Mesodermal cell (in vitro differentiated cells): ENCODE measurements at regions not wholly inside any gene's neighbourhood (a gene's known extent, or its start where the extent isn't known, plus 50 kb on each side); places are given as distances from the start of the nearest gene placed in this dataset.

Experiments
- H3K27ac ChIP-seq: 2 replicates; pipeline ENCODE4 v1.7.0; 2013; ENCODE audit warnings: mild to moderate bottlenecking, low read depth, low read length, moderate library complexity; ENCODE audit not compliant: severe bottlenecking
- H3K36me3 ChIP-seq: 2 replicates; pipeline ENCODE4 v1.7.1; 2013; ENCODE audit warnings: mild to moderate bottlenecking, low read length, moderate library complexity; ENCODE audit not compliant: control insufficient read depth, insufficient read depth
- H3K4me1 ChIP-seq: one replicate; pipeline ENCODE4 v1.7.1; 2013; ENCODE audit warnings: mild to moderate bottlenecking, low read length; ENCODE audit not compliant: insufficient read depth, control insufficient read depth, poor library complexity, severe bottlenecking
- H3K4me3 ChIP-seq: 2 replicates; pipeline ENCODE4 v1.7.0; 2013; ENCODE audit warnings: low read length, control low read depth, mild to moderate bottlenecking; ENCODE audit not compliant: insufficient read depth, poor library complexity, severe bottlenecking; ENCODE audit errors: extremely low read depth
- H3K9me3 ChIP-seq: 2 replicates; pipeline ENCODE4 v1.7.1; 2013; ENCODE audit warnings: mild to moderate bottlenecking, low read length, moderate library complexity; ENCODE audit not compliant: control insufficient read depth
- WGBS, 2 experiments: methylation state at CpG; one replicate each; pipeline ENCODE4 v1.1.5; 2013; ENCODE audit warnings: missing lambda C conversion rate in 2 of 2; ENCODE audit not compliant: insufficient coverage in 2 of 2; 5-methylcytosine and 5-hydroxymethylcytosine counted together

GRCh38 chr11:91624021-91624420 is 600.6 kb upstream of the FAT3 start:
- 95 to 100% methylated on average over 2 to 3 of the region's 5 CpGs for WGBS, 2 experiments
- no peak overlapping the region for H3K4me3 ChIP-seq
- no peaks in the 10 kb centered on the region for H3K9me3 ChIP-seq
- H3K27ac ChIP-seq: no peak overlapping the region
- H3K36me3 ChIP-seq: no peaks in the 10 kb centered on the region
- H3K4me1 ChIP-seq: no peaks in the 10 kb centered on the region

GRCh38 chr11:91608677-91609076 is 615.9 kb upstream of the FAT3 start:
- Histone ChIP-seq H3K9me3 (no peaks in the 10 kb centered on the region), H3K4me3 (no peak overlapping the region), H3K36me3 (no peaks in the 10 kb centered on the region), H3K4me1 (no peaks in the 10 kb centered on the region), H3K27ac (no peak overlapping the region)
- WGBS, 2 experiments: 75 to 100% methylated on average over 1 of the region's 3 CpGs

GRCh38 chr11:91596111-91596510 is 628.5 kb upstream of the FAT3 start:
- H3K27ac ChIP-seq: no peak overlapping the region
- no peaks in the 10 kb centered on the region for H3K36me3 ChIP-seq
- H3K9me3 ChIP-seq: peaks cover 9% of the 10 kb centered on the region
- no peak overlapping the region for H3K4me3 ChIP-seq
- 100% methylated on average over 1 of the region's 1 CpG for WGBS, 2 experiments
- H3K4me1 ChIP-seq: no peaks in the 10 kb centered on the region

- Histone ChIP-seq H3K27ac (no peak overlapping the region), H3K36me3 (no peaks in the 10 kb centered on the region), H3K9me3 (peaks cover 9% of the 10 kb centered on the region), H3K4me1 (peaks cover 10% of the 10 kb centered on the region), H3K4me3 (no peak overlapping the region)
- WGBS, 2 experiments: 100% methylated on average over 1 of the region's 1 CpG; no CpG with 5 or more reads in 1 of the 2 experiments
Measured at GRCh38 chr11:91591021-91591420, 633.6 kb upstream of the FAT3 start.

- Histone ChIP-seq H3K4me1 (peaks cover 13% of the 10 kb centered on the region), H3K36me3 (no peaks in the 10 kb centered on the region), H3K27ac (no peak overlapping the region), H3K4me3 (no peak overlapping the region), H3K9me3 (peaks cover 7% of the 10 kb centered on the region)
- 50 to 77% methylated on average over 1 to 3 of the region's 3 CpGs for WGBS, 2 experiments
Measured at GRCh38 chr11:91587131-91587530, 637.5 kb upstream of the FAT3 start.

- Histone ChIP-seq H3K4me1 (peaks cover 13% of the 10 kb centered on the region), H3K27ac (no peak overlapping the region), H3K9me3 (no peaks in the 10 kb centered on the region), H3K4me3 (no peak overlapping the region), H3K36me3 (no peaks in the 10 kb centered on the region)
- 81 to 92% methylated on average over 2 of the region's 4 CpGs for WGBS, 2 experiments
Measured at GRCh38 chr11:91585035-91585801, 639.4 kb upstream of the FAT3 start.

- 100% methylated on average over 1 of the region's 1 CpG for whole genome bisulfite sequencing, 2 experiments
- Histone ChIP-seq H3K27ac (no peak overlapping the region), H3K4me3 (no peak overlapping the region), H3K36me3 (no peaks in the 10 kb centered on the region), H3K9me3 (no peaks in the 10 kb centered on the region), H3K4me1 (no peaks in the 10 kb centered on the region)
Measured at GRCh38 chr11:91563176-91563575, 661.4 kb upstream of the FAT3 start.

- H3K27ac ChIP-seq: no peak overlapping the region
- WGBS, 2 experiments: 100% methylated on average over 1 of the region's 2 CpGs; no CpG with 5 or more reads in 1 of the 2 experiments
- H3K36me3 ChIP-seq: no peaks in the 10 kb centered on the region
- no peaks in the 10 kb centered on the region for H3K9me3 ChIP-seq
- no peak overlapping the region for H3K4me3 ChIP-seq
- no peaks in the 10 kb centered on the region for H3K4me1 ChIP-seq
Measured at GRCh38 chr11:91560434-91560833, 664.2 kb upstream of the FAT3 start.

- H3K27ac ChIP-seq: no peak overlapping the region
- H3K9me3 ChIP-seq: no peaks in the 10 kb centered on the region
- H3K4me3 ChIP-seq: no peak overlapping the region
- no peaks in the 10 kb centered on the region for H3K36me3 ChIP-seq
- H3K4me1 ChIP-seq: no peaks in the 10 kb centered on the region
Measured at GRCh38 chr11:91538065-91538464, 686.6 kb upstream of the FAT3 start.

GRCh38 chr11:91536366-91536765 is 688.3 kb upstream of the FAT3 start:
- Histone ChIP-seq H3K4me1 (no peaks in the 10 kb centered on the region), H3K4me3 (no peak overlapping the region), H3K36me3 (no peaks in the 10 kb centered on the region), H3K9me3 (no peaks in the 10 kb centered on the region), H3K27ac (no peak overlapping the region)
- WGBS, 2 experiments: 86% methylated on average over 1 of the region's 1 CpG; no CpG with 5 or more reads in 1 of the 2 experiments

- no peaks in the 10 kb centered on the region for H3K4me1 ChIP-seq
- no peak overlapping the region for H3K27ac ChIP-seq
- WGBS, 2 experiments: no CpG with 5 or more reads among the region's 1 CpG
- no peak overlapping the region for H3K4me3 ChIP-seq
- no peaks in the 10 kb centered on the region for H3K36me3 ChIP-seq
- H3K9me3 ChIP-seq: no peaks in the 10 kb centered on the region
Measured at GRCh38 chr11:91528965-91529364, 695.7 kb upstream of the FAT3 start.
